ENCODE measurements at regions not wholly inside any gene's neighbourhood (a gene's known extent, or its start where the extent isn't known, plus 50 kb on each side); places are given as distances from the start of the nearest gene placed in this dataset.

GRCh38 chr4:159594576-159594975, 491.7 kb downstream of the RAPGEF2 start (continued):
- TF ChIP-seq CHD7 (IDR thresholded peaks at IDR 0.05; ENCODE audit: insufficient replicate concordance, low read length) (no peak), POLR2AphosphoS5 (IDR thresholded peaks at IDR 0.05; ENCODE audit: low read depth, low read length) (no peak), YY1 (IDR thresholded peaks at IDR 0.05; ENCODE audit: low read depth, low read length) (no peak), RBBP5 (IDR thresholded peaks at IDR 0.05; ENCODE audit: borderline replicate concordance, low read depth, low read length) (no peak), SP1 (IDR thresholded peaks at IDR 0.05; ENCODE audit: low read depth, low read length) (no peak), SP2 (IDR thresholded peaks at IDR 0.05; ENCODE audit: low read length) (no peak), RXRA (IDR thresholded peaks at IDR 0.05; ENCODE audit: insufficient read depth, low read depth, low read length) (no peak), MAX (IDR thresholded peaks at IDR 0.05) (no peak), SP4 (IDR thresholded peaks at IDR 0.05; ENCODE audit: low read length) (no peak), SRF (IDR thresholded peaks at IDR 0.05; ENCODE audit: low read depth, low read length) (no peak), TAF7 (optimal IDR thresholded peaks at IDR 0.05; ENCODE audit: borderline replicate concordance, low read depth, low read length) (no peak), RFX5 (IDR thresholded peaks at IDR 0.05; ENCODE audit: borderline replicate concordance, low read depth, low read length) (no peak), BRCA1 (IDR thresholded peaks at IDR 0.05; ENCODE audit: low read depth, low read length) (no peak)

Data from H1 (cell line).